Mesenchymal stem cell (in vitro differentiated cells and primary cell): ENCODE measurements at regions not wholly inside any gene's neighbourhood (a gene's known extent, or its start where the extent isn't known, plus 50 kb on each side); places are given as distances from the start of the nearest gene placed in this dataset.

ENCODE experiments used
- DNase-seq: peaks from one replicate; pipeline ENCODE4 v3.0.0-alpha.2; 2013
- H2AFZ ChIP-seq: one replicate; pipeline ENCODE4 v1.6.1; 2013; ENCODE audit warnings: low read depth, mild to moderate bottlenecking, control low read depth, inconsistent platforms, low read length, moderate library complexity
- H2AK5ac ChIP-seq: 2 replicates; pipeline ENCODE4 v1.6.1; 2013; ENCODE audit warnings: low read length, moderate library complexity, mild to moderate bottlenecking, inconsistent platforms; ENCODE audit not compliant: severe bottlenecking
- H2BK120ac ChIP-seq: one replicate; pipeline ENCODE4 v1.6.1; 2013; ENCODE audit warnings: low read depth, mild to moderate bottlenecking, inconsistent platforms, low read length, moderate library complexity
- H2BK12ac ChIP-seq, 2 experiments: one replicate each; pipeline ENCODE4 v1.6.1; 2013; ENCODE audit warnings: inconsistent platforms in 2 of 2, low read length in 2 of 2, mild to moderate bottlenecking in 2 of 2, moderate library complexity in 2 of 2, control low read depth in 1 of 2
- H2BK15ac ChIP-seq: one replicate; pipeline ENCODE4 v1.6.1; 2013; ENCODE audit warnings: mild to moderate bottlenecking, low read depth, inconsistent platforms; ENCODE audit not compliant: poor library complexity, severe bottlenecking
- H2BK5ac ChIP-seq: 2 replicates; pipeline ENCODE4 v1.6.1; 2013; ENCODE audit warnings: low read depth, mild to moderate bottlenecking, low read length, control low read depth, inconsistent platforms; ENCODE audit not compliant: poor library complexity, severe bottlenecking
- H3K14ac ChIP-seq, 2 experiments: one replicate each; pipeline ENCODE4 v1.6.1; 2013; ENCODE audit warnings: inconsistent platforms in 2 of 2, low read length in 2 of 2, control low read depth in 1 of 2, mild to moderate bottlenecking in 1 of 2, moderate library complexity in 1 of 2
- H3K18ac ChIP-seq, 2 experiments: one replicate each; pipeline ENCODE4 v1.6.1; 2013; ENCODE audit warnings: inconsistent platforms in 2 of 2, low read length in 2 of 2, control low read depth in 1 of 2, low read depth in 1 of 2, mild to moderate bottlenecking in 1 of 2
- H3K23ac ChIP-seq, 2 experiments: one replicate each; pipeline ENCODE4 v1.6.1; 2013; ENCODE audit warnings: inconsistent platforms in 2 of 2, low read length in 2 of 2, mild to moderate bottlenecking in 2 of 2, moderate library complexity in 2 of 2, control low read depth in 1 of 2
- H3K27ac ChIP-seq: 2 replicates; pipeline ENCODE4 v1.5.1; 2013; ENCODE audit warnings: mild to moderate bottlenecking, moderate library complexity, low read length, control low read depth, inconsistent platforms; ENCODE audit not compliant: poor library complexity, severe bottlenecking
- H3K27me3 ChIP-seq, 2 experiments: 2 replicates each; pipeline versions ENCODE4 v1.6.1 to v1.7.0; 2013; ENCODE audit warnings: low read length in 2 of 2, mild to moderate bottlenecking in 2 of 2, moderate library complexity in 2 of 2, control low read depth in 1 of 2, inconsistent platforms in 1 of 2; ENCODE audit not compliant: control insufficient read depth in 1 of 2, insufficient read depth in 1 of 2
- H3K36me3 ChIP-seq, 2 experiments: 2 replicates each; pipeline versions ENCODE4 v1.6.1 to v1.7.0; 2013; ENCODE audit warnings: low read length in 2 of 2, control low read depth in 1 of 2, inconsistent platforms in 1 of 2, low read depth in 1 of 2, mild to moderate bottlenecking in 1 of 2; ENCODE audit not compliant: insufficient read depth in 2 of 2, control insufficient read depth in 1 of 2
- H3K4ac ChIP-seq, 2 experiments: one replicate each; pipeline ENCODE4 v1.6.1; 2013; ENCODE audit warnings: inconsistent platforms in 2 of 2, low read length in 2 of 2, mild to moderate bottlenecking in 2 of 2, moderate library complexity in 2 of 2, control low read depth in 1 of 2, low read depth in 1 of 2
- H3K4me1 ChIP-seq: 2 replicates; pipeline ENCODE4 v1.6.1; 2013; ENCODE audit warnings: low read depth, low read length, control low read depth; ENCODE audit not compliant: control insufficient read depth, insufficient read depth
- H3K4me2 ChIP-seq: 2 replicates; pipeline ENCODE4 v1.6.1; 2013; ENCODE audit warnings: low read length, mild to moderate bottlenecking, inconsistent platforms; ENCODE audit not compliant: poor library complexity, severe bottlenecking
- H3K4me3 ChIP-seq, 2 experiments: 2 replicates each; pipeline versions ENCODE4 v1.5.1 to v1.7.0; 2013; ENCODE audit warnings: low read length in 2 of 2, mild to moderate bottlenecking in 2 of 2, control low read depth in 1 of 2, low read depth in 1 of 2; ENCODE audit not compliant: insufficient read depth in 1 of 2
- H3K79me1 ChIP-seq: replicated peaks from 2 replicates; pipeline ENCODE4 v1.6.1; 2013; ENCODE audit warnings: mild to moderate bottlenecking, control low read depth, low read length, inconsistent platforms; ENCODE audit not compliant: poor library complexity, severe bottlenecking
- H3K9ac ChIP-seq: 2 replicates; pipeline ENCODE4 v1.7.0; 2013; ENCODE audit warnings: mild to moderate bottlenecking, low read length, moderate library complexity
- H3K9me3 ChIP-seq: 2 replicates; pipeline ENCODE4 v1.7.0; 2013; ENCODE audit warnings: mild to moderate bottlenecking, low read length; ENCODE audit not compliant: control insufficient read depth
- H4K8ac ChIP-seq: one replicate; pipeline ENCODE4 v1.6.1; 2013; ENCODE audit warnings: inconsistent platforms, mild to moderate bottlenecking, low read length, moderate library complexity
- H4K91ac ChIP-seq: one replicate; pipeline ENCODE4 v1.6.1; 2013; ENCODE audit warnings: mild to moderate bottlenecking, low read length, inconsistent platforms
- WGBS: methylation state at CpG from one replicate; pipeline ENCODE4 v1.1.7; 2013; ENCODE audit warnings: mixed read lengths; 5-methylcytosine and 5-hydroxymethylcytosine counted together

DNA sequence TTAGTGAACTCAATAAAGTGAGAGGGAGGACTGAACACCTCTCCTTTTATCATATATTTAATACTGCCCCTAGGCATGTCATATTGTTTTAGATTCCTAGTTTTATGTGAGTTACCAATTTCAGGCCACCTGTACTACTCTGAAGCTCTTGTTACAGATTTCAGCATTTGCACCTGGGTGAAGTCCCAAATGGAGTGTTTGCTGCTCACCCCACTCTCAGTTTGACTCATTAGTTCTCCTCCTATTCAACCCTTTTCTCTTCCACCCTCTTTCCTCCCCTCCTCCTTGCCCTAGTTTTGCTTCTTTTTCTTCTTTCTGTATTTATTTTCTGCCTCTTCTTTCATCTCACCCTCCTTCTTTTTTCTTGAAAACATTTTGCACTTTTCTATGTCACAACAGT, 1852.2 kb upstream of the IGFBP7 start:
- no peak for DNase-seq
- H3K4me2 ChIP-seq: no peak overlapping the region
- H4K91ac ChIP-seq: no peak overlapping the region
- H3K36me3 ChIP-seq: no peaks in the 10 kb centered on the region
- H4K8ac ChIP-seq: no peak overlapping the region
- no peak overlapping the region for H3K14ac ChIP-seq
- no peaks in the 10 kb centered on the region for H3K79me1 ChIP-seq
- H3K4ac ChIP-seq: no peak overlapping the region
- no peak overlapping the region for H2AK5ac ChIP-seq
- no peak overlapping the region for H3K18ac ChIP-seq
- H2BK5ac ChIP-seq: no peak overlapping the region
- no peaks in the 10 kb centered on the region for H3K9me3 ChIP-seq
- H3K27ac ChIP-seq: no peak overlapping the region
- no peaks in the 10 kb centered on the region for H3K4me1 ChIP-seq
- no peak overlapping the region for H3K23ac ChIP-seq
- no peak overlapping the region for H3K4me3 ChIP-seq
- H3K27me3 ChIP-seq: no peaks in the 10 kb centered on the region
- no peak overlapping the region for H2BK12ac ChIP-seq
- H2BK15ac ChIP-seq: no peak overlapping the region
- no peak overlapping the region for H2AFZ ChIP-seq
- H2BK120ac ChIP-seq: no peak overlapping the region
- no peak overlapping the region for H3K9ac ChIP-seq

DNA sequence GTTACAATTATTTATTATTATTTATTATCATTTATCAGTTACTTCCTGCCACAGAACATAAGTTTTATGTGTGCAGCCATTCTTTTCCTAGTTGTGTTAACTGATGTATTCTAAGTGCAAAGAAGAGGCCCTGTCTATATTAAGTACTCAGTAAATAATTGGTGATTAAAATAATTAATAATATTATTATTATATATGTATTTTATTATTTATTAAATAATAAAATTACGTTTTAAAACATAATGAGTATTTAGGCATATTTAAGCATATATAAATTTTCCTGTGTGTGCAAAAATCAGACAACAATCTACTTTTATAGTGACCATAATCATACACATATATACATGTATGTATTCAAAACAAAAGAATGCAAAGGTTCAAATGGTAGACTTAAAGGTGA, 1871.6 kb upstream of the IGFBP7 start:
- no peak overlapping the region for H2AFZ ChIP-seq
- H3K9ac ChIP-seq: no peak overlapping the region
- H2BK12ac ChIP-seq: no peak overlapping the region
- no peaks in the 10 kb centered on the region for H3K27me3 ChIP-seq
- no peak overlapping the region for H3K27ac ChIP-seq
- no peaks in the 10 kb centered on the region for H3K79me1 ChIP-seq
- H4K8ac ChIP-seq: no peak overlapping the region
- H4K91ac ChIP-seq: no peak overlapping the region
- DNase-seq: no peak
- no peak overlapping the region for H2AK5ac ChIP-seq
- H2BK5ac ChIP-seq: no peak overlapping the region
- H3K23ac ChIP-seq: no peak overlapping the region
- no peak overlapping the region for H3K14ac ChIP-seq
- WGBS: no CpG with 5 or more reads among the region's 1 CpG
- no peaks in the 10 kb centered on the region for H3K4me1 ChIP-seq
- H3K36me3 ChIP-seq: no peaks in the 10 kb centered on the region
- H2BK15ac ChIP-seq: no peak overlapping the region
- no peak overlapping the region for H3K4ac ChIP-seq
- no peak overlapping the region for H3K4me3 ChIP-seq
- no peak overlapping the region for H3K18ac ChIP-seq
- no peak overlapping the region for H2BK120ac ChIP-seq
- H3K9me3 ChIP-seq: no peaks in the 10 kb centered on the region
- H3K4me2 ChIP-seq: no peak overlapping the region

DNA sequence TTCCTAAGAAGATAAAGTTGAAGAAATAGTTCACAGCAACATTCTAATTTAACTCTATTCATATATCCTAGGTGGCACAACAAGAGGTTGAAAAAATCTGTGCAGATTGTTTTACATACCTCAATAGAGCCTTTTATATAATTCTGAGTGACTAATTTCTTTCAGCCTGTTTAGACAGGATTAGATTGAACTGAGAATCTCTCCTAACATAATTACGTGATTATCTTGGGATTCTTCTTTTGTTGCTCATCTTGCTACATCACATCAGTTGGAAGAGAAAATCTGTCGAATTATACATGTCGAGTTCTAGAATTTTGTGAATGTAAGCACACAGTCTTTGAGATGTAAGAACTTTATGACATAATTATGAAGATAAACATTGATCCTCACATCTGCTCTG, 1873.7 kb upstream of the IGFBP7 start:
- no peak overlapping the region for H3K14ac ChIP-seq
- no peaks in the 10 kb centered on the region for H3K27me3 ChIP-seq
- no peak overlapping the region for H4K8ac ChIP-seq
- H3K4me1 ChIP-seq: no peaks in the 10 kb centered on the region
- H3K79me1 ChIP-seq: no peaks in the 10 kb centered on the region
- no peak overlapping the region for H3K4ac ChIP-seq
- no peak overlapping the region for H3K23ac ChIP-seq
- no peaks in the 10 kb centered on the region for H3K36me3 ChIP-seq
- H3K4me2 ChIP-seq: no peak overlapping the region
- H3K9ac ChIP-seq: no peak overlapping the region
- DNase-seq: no peak
- H4K91ac ChIP-seq: no peak overlapping the region
- no peak overlapping the region for H2BK12ac ChIP-seq
- H3K27ac ChIP-seq: no peak overlapping the region
- H3K4me3 ChIP-seq: no peak overlapping the region
- H3K18ac ChIP-seq: no peak overlapping the region
- peaks cover 9% of the 10 kb centered on the region for H3K9me3 ChIP-seq
- 100% methylated on average over 1 of the region's 3 CpGs for WGBS
- H2BK15ac ChIP-seq: no peak overlapping the region
- H2BK120ac ChIP-seq: no peak overlapping the region
- H2AK5ac ChIP-seq: no peak overlapping the region
- no peak overlapping the region for H2AFZ ChIP-seq
- no peak overlapping the region for H2BK5ac ChIP-seq

DNA sequence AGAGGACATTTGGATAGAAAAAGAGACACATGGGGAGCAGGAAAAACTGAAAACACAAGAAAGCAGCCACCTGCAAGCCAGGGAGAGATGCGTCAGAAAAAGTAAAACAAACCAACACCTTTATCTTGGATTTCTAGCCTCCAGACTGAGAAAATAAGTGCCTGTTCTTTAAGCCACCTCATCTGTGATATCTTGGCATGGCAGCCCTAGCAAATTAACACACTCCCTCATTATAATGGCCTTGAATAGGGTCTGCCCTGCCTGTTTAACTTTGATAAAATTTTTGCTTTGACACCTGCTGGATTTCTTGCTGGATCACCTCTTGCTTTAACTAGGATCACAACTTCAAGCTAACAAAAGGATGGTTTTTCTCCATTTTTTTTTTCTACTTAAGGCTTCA, 1892.0 kb upstream of the IGFBP7 start:
- peaks cover 12% of the 10 kb centered on the region for H3K9me3 ChIP-seq
- no peak overlapping the region for H2BK5ac ChIP-seq
- no peak overlapping the region for H2BK15ac ChIP-seq
- no peak overlapping the region for H2BK120ac ChIP-seq
- no peak overlapping the region for H3K4me2 ChIP-seq
- no peak overlapping the region for H3K4ac ChIP-seq
- no peak overlapping the region for H3K14ac ChIP-seq
- no peaks in the 10 kb centered on the region for H3K4me1 ChIP-seq
- H3K79me1 ChIP-seq: no peaks in the 10 kb centered on the region
- WGBS: 93% methylated on average over 1 of the region's 1 CpG
- no peak overlapping the region for H4K8ac ChIP-seq
- no peak overlapping the region for H3K23ac ChIP-seq
- H3K36me3 ChIP-seq: no peaks in the 10 kb centered on the region
- H2AFZ ChIP-seq: no peak overlapping the region
- DNase-seq: no peak
- no peak overlapping the region for H3K27ac ChIP-seq
- H2BK12ac ChIP-seq: no peak overlapping the region
- no peak overlapping the region for H3K9ac ChIP-seq
- no peaks in the 10 kb centered on the region for H3K27me3 ChIP-seq
- no peak overlapping the region for H3K4me3 ChIP-seq
- no peak overlapping the region for H2AK5ac ChIP-seq
- H3K18ac ChIP-seq: no peak overlapping the region
- no peak overlapping the region for H4K91ac ChIP-seq
